Mesothelial cell of epicardium (in vitro differentiated cells): ENCODE measurements at regions not wholly inside any gene's neighbourhood (a gene's known extent, or its start where the extent isn't known, plus 50 kb on each side); places are given as distances from the start of the nearest gene placed in this dataset.

Source experiments
- DNase-seq, 2 experiments: peaks; one replicate each; pipeline ENCODE4 v3.0.0; 2021; ENCODE audit warnings: low spot score in 2 of 2; ENCODE audit not compliant: unreplicated experiment in 2 of 2
- H3K27ac Mint-ChIP-seq: 2 replicates; pipeline ENCODE4 v1.8.0; 2021; ENCODE audit warnings: mixed read lengths
- H3K27me3 Mint-ChIP-seq: 2 replicates; pipeline ENCODE4 v1.8.0; 2021; ENCODE audit warnings: low read depth, mixed read lengths
- H3K36me3 Mint-ChIP-seq: 2 replicates; pipeline ENCODE4 v1.8.0; 2021; ENCODE audit warnings: mixed read lengths
- H3K4me1 Mint-ChIP-seq: 2 replicates; pipeline ENCODE4 v1.8.0; 2021; ENCODE audit warnings: mixed read lengths
- H3K4me3 Mint-ChIP-seq: 2 replicates; pipeline ENCODE4 v1.8.0; 2021; ENCODE audit warnings: mild to moderate bottlenecking, moderate library complexity, mixed read lengths
- H3K9me3 Mint-ChIP-seq: 2 replicates; pipeline ENCODE4 v1.8.0; 2021; ENCODE audit warnings: mixed read lengths
- CTCF ChIP-seq: fragments of 200-600 bp; sonication (generic); IDR thresholded peaks from one replicate; pipeline ENCODE4 v1.5.0; 2021; ENCODE audit warnings: antibody characterized with exemption; ENCODE audit not compliant: unreplicated experiment

GRCh38 chr13:97630725-97631124, 196.8 kb downstream of the RAP2A start:
- no peak overlapping the region for H3K27ac Mint-ChIP-seq
- no peaks in the 10 kb centered on the region for H3K36me3 Mint-ChIP-seq
- peaks cover 6% of the 10 kb centered on the region for H3K4me1 Mint-ChIP-seq
- DNase-seq, result no peak
- H3K27me3 Mint-ChIP-seq, result peaks cover 8% of the 10 kb centered on the region
- no peak for TF ChIP-seq CTCF
- H3K4me3 Mint-ChIP-seq, result no peak overlapping the region
- H3K9me3 Mint-ChIP-seq, result peaks cover 32% of the 10 kb centered on the region

GRCh38 chr13:97631158-97631557, 197.2 kb downstream of the RAP2A start:
- Mint-ChIP-seq H3K4me3 (no peak overlapping the region), H3K4me1 (peaks cover 6% of the 10 kb centered on the region), H3K36me3 (no peaks in the 10 kb centered on the region), H3K27ac (no peak overlapping the region), H3K9me3 (peaks cover 32% of the 10 kb centered on the region), H3K27me3 (peaks cover 8% of the 10 kb centered on the region)
- no peak for TF ChIP-seq CTCF
- DNase-seq, result no peak

GRCh38 chr13:97639236-97639635, 205.3 kb downstream of the RAP2A start:
- peaks cover 5% of the 10 kb centered on the region for H3K9me3 Mint-ChIP-seq
- no peak overlapping the region for H3K27ac Mint-ChIP-seq
- H3K36me3 Mint-ChIP-seq, result no peaks in the 10 kb centered on the region
- TF ChIP-seq CTCF, result no peak
- H3K27me3 Mint-ChIP-seq, result no peaks in the 10 kb centered on the region
- H3K4me1 Mint-ChIP-seq, result no peaks in the 10 kb centered on the region
- H3K4me3 Mint-ChIP-seq, result no peak overlapping the region
- no peak for DNase-seq

GRCh38 chr13:97640268-97640667, 206.3 kb downstream of the RAP2A start:
- no peak for TF ChIP-seq CTCF
- Mint-ChIP-seq H3K27ac (no peak overlapping the region), H3K4me3 (no peak overlapping the region), H3K9me3 (no peaks in the 10 kb centered on the region), H3K27me3 (no peaks in the 10 kb centered on the region), H3K4me1 (no peaks in the 10 kb centered on the region), H3K36me3 (no peaks in the 10 kb centered on the region)
- DNase-seq, result no peak

- Mint-ChIP-seq H3K27ac (no peak overlapping the region), H3K9me3 (no peaks in the 10 kb centered on the region), H3K4me3 (no peak overlapping the region), H3K36me3 (no peaks in the 10 kb centered on the region), H3K4me1 (no peaks in the 10 kb centered on the region), H3K27me3 (peaks cover 10% of the 10 kb centered on the region)
- TF ChIP-seq CTCF, result no peak
- no peak for DNase-seq
These were observed 214.4 kb downstream of the RAP2A start for GRCh38 chr13:97648171-97648880.

- Mint-ChIP-seq H3K36me3 (no peaks in the 10 kb centered on the region), H3K9me3 (no peaks in the 10 kb centered on the region), H3K4me3 (no peak overlapping the region), H3K27ac (no peak overlapping the region), H3K27me3 (peaks cover 13% of the 10 kb centered on the region), H3K4me1 (no peaks in the 10 kb centered on the region)
- no peak for DNase-seq
- no peak for TF ChIP-seq CTCF
These were observed 214.9 kb downstream of the RAP2A start for GRCh38 chr13:97648881-97649224.
